HEK293 (cell line): ENCODE measurements at regions not wholly inside any gene's neighbourhood (a gene's known extent, or its start where the extent isn't known, plus 50 kb on each side); places are given as distances from the start of the nearest gene placed in this dataset.

Experiments
- CTCF ChIP-seq: fragments of 450-650 bp; formaldehyde crosslinking; IDR thresholded peaks from 2 replicates; pipeline ENCODE4 v1.5.1; 2016; ENCODE audit warnings: missing biosample characterization, missing genetic modification characterization
- REST ChIP-seq: fragments of 450-650 bp; formaldehyde crosslinking; IDR thresholded peaks from 2 replicates; pipeline ENCODE4 v1.5.1; 2016; ENCODE audit warnings: missing biosample characterization, missing genetic modification characterization
- ZNF23 ChIP-seq: fragments of 450-650 bp; formaldehyde crosslinking; IDR thresholded peaks from 2 replicates; pipeline ENCODE4 v1.5.1; 2016; ENCODE audit warnings: missing biosample characterization, missing genetic modification characterization, borderline replicate concordance
- ZNF24 ChIP-seq: fragments of 450-650 bp; formaldehyde crosslinking; IDR thresholded peaks from 2 replicates; pipeline ENCODE4 v1.5.1; 2016; ENCODE audit warnings: missing biosample characterization, missing genetic modification characterization
- ZNF354C ChIP-seq: fragments of 450-650 bp; formaldehyde crosslinking; IDR thresholded peaks from 2 replicates; pipeline ENCODE4 v1.5.1; 2016; ENCODE audit warnings: missing biosample characterization, missing genetic modification characterization, low read depth, borderline replicate concordance
- ZNF621 ChIP-seq: fragments of 450-650 bp; formaldehyde crosslinking; IDR thresholded peaks from 2 replicates; pipeline ENCODE4 v1.5.1; 2017; ENCODE audit warnings: missing biosample characterization, missing genetic modification characterization

GRCh38 chr11:70669281-70669680 is 271.0 kb downstream of the CTTN start:
- TF ChIP-seq REST (no peak), ZNF23 (tag by site-specific recombination) (no peak), ZNF24 (tag by site-specific recombination) (no peak), ZNF621 (no peak), CTCF (tag by site-specific recombination) (no peak), ZNF354C (tag by site-specific recombination) (no peak)
